NCI-H1417 treated with DMSO at 0.1 percent for 48 hours (cell line): ENCODE measurements at regions not wholly inside any gene's neighbourhood (a gene's known extent, or its start where the extent isn't known, plus 50 kb on each side); places are given as distances from the start of the nearest gene placed in this dataset.

ENCODE experiments used
- DNase-seq: peaks from one replicate; lab custom pipeline; 2025; lab: John Stamatoyannopoulos, UW

DNA sequence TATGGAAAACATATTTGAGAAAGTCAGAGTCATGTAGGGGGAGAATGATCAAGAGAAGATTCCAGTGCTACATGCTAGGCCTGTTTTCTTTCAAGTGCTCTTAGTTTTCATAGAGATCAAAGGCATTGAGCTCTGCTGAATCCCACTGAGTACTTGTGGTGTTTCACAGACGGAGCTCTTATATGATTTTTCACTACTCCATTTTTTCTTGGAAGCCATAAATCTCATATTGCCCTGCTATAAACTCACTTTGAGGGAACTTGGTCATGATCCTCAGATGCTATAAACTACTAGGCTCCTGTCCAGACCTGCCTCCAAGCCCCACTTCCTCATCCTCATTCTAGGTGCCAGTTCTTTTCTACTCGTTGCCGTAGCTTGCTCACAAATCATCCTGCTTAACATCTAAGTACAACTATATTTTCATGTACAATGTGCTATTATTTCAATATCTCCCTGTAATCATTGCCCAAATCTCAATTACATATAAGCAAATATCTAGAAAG, 180.8 kb upstream of the CCDC179 start:
- DNase-seq = no peak

DNA sequence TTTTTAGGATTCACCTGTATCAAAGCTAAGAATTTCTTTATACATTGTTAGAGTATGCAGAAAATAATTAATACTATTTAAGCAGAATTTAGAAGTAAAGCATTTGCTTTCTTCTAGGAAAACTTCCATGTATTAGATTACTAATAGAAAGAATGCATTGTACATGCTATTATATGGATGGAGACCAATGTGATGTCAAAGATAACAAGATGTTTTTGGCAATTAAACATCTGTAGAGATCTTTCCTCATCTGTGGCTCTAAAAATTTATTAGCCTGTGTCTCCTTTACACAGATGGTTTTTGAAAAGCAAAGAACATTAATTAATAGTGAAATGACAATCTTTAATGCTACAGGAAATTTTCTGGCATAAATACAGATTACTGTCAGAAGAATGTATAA, 198.4 kb upstream of the CCDC179 start:
- DNase-seq = no peak

DNA sequence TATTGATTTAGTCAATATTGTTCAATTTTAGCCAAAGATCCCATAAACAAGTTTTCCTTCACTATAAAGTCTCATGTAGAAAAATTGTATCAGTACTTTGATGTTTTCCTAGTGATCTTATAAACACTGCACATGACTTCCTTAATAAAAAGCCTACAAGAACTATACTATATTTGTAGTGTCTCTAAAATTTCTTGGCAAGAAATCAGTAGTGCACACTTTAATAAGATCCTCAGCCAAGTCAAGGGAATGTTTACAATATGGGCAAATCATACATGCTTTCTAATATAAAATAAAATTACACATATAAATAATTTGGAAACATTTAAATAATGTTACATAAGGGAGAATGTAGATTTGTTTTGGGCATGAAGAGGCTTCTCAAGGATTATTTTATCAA, 203.0 kb upstream of the CCDC179 start:
- no peak for DNase-seq

DNA sequence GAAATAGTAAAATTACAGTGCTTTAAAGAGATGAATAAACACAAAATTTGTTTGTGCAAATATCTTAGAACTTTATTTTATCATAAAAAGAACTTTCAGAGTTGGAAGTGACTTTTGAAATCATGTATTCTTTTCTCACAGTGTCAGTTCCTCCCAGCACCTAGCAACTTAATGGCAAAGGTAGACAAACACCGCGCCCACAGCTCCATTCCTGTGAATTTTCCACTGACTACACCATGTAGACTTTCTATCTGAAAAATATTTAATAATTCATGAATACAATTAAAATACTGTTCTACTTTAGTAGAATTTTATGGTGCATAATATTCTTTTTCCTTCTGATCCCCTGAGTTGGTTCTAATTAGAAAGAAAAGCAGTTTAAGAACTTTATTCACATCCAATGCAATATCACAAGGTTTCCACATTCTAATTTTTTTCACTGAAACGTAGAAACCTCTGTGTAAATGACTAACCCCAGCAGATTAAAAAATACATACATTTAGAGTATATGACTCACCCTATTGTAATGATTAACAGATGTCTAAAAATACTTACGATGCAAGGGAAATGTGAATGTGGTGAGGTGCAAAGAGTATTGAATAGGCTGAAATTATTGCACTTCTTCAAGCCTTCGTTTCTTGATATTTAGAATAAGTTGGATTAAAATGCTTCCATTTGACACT, 218.2 kb upstream of the CCDC179 start:
- no peak for DNase-seq

DNA sequence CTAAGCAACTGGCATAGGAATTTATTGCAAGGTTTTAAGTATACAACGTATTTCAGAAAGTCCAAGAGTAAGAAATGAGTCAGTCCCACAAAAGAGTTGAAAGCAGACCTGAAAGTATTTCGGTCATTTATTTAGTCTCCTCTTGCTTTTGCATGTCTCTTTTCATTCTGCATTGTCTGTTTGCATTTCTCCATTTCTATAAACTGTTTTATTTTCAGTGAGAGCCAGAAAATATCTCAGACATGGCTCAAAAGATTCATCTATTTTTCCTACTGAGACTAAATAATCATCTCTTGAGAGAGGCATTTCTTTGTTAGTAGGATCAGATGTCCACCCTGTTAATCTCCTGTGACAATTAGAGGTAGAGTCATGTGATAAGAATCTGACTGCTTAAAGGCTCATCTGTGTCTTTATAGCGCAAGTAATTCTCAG, 219.1 kb upstream of the CCDC179 start:
- no peak for DNase-seq

DNA sequence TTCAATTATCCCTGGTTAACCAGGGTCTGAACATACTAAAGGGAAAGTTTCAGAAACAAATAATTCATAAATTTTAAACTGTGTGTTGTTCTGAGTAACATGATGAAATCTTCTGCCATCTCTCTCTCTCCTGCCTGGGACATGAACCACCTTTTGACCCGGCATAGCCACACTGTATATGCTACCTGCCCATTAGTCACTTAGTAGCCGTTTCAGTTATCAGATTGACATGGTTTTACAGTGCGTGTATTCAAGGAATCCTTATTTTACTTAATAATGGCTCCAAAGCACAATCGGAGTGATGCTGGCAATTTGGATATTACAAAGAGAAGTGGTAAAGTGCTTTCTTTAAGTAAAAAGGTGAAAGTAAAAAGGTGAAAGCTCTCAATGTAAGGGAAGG, 227.1 kb upstream of the CCDC179 start:
- DNase-seq = no peak

DNA sequence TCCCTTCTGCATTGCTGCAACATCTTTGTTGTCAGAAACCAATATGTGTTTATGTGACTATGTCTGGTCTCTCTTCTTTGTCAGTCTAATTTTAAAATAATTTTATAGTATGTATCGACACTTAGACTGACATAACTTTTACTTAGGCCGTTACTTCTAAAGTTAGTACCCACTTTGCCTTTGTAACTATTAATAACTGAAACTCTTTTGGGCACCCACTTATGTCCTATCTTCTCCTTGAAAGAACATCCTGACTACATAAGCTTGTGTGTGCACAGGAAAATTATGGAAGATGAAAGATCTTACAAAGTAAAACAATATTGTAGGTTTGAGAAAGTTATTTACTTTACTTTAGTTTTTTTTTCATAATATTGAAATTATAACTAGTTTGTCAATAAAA, 230.4 kb upstream of the CCDC179 start:
- DNase-seq = no peak

DNA sequence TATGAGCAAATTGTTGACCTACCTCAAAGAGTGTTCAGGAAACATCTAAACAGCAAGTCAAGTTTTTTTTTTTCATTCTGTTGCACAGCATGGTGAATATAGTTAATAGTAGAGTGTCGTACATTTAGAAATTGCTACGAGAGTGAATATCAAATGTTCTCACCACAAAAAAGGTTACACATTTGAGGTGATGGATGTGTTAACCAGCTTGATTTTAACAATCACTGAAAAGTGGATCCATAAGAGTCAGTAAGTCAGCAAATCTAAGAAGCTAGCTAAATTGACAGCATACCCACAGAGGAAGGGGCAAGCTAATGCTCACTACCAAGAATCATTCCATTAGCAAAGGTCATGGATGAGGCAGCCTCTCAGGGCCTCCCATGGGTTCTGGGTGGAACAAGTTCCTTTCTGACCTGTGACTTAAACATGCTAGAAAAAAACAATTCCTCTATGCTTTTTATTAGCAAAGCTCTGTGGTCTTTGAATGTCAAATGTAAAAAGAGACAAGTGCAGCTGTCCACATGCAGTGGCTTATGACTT, 235.4 kb upstream of the CCDC179 start:
- no peak for DNase-seq

DNA sequence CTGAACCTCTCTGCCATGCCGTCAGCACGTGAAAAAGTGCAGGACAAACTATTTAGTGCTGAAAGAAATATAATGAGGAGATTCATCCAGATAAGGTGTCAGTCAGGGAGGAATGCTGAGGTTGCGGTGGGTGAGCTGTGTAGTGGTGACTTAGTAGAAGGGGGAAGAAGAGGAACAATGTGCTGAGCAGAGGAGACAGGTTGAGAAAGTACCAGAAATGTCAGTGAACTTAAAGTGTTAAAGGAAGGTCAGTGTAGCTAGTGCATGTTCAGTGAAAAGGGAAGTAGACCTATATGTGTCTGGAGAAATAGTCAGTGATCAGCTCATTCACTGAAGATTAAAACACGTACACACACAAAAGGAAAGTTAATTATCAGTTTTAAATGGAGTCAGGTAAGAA, 237.6 kb upstream of the CCDC179 start:
- DNase-seq = no peak

DNA sequence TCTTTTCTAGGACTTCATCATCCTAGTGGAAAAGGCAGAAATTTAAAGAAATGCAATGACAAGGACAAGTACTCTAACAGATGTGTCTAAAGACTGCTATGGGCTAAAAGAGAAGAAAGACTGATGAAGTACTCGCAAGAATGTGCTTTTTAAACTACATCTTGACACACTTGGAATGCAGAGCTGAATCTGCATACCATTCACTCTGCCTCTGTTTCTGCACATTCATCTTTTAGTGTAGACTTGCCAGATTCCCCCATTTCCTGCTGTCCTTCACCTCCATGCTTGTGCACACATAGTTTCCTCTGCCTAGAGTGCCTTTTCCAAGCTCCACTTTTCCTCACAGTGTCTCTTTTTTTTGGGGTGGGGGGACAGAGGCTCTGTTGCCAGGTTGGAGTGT, 239.0 kb upstream of the CCDC179 start:
- no peak for DNase-seq

DNA sequence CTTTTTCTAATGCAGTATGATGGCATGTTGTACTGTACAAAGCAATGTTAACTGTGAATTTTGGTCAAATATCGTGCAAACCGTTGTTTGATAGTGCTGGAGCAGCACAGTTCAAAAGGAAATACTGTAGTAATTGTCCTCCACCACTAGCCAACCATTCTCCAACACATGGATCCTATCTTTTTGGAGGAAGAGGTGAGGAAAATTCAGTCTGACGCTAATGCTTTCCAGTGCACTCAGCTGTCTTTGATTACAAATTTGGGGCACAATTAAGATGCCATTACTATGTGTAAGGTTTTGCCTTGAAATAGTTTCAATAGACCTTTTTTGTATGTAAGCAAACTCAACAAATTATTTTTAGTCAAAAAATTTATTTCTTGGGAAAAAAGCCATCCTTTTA, 240.5 kb upstream of the CCDC179 start:
- no peak for DNase-seq

DNA sequence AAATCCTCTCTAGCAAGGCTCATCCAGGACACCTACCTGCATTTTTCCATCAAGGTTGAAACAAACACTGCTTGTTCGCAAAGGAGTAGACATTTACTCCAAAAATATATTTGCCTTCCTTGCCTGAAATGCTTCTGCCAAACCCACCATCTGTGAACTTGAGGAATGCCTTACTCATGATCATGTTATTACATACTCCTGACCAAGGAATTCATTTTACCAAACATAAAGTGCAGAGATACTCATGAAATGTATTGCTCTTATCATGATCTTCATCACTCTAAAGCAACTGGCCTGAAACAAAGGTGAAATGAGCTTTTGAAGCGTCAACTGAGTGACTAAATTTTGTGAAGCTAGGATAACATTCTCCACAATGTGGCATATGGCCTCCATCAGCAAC, 243.1 kb upstream of the CCDC179 start:
- no peak for DNase-seq

DNA sequence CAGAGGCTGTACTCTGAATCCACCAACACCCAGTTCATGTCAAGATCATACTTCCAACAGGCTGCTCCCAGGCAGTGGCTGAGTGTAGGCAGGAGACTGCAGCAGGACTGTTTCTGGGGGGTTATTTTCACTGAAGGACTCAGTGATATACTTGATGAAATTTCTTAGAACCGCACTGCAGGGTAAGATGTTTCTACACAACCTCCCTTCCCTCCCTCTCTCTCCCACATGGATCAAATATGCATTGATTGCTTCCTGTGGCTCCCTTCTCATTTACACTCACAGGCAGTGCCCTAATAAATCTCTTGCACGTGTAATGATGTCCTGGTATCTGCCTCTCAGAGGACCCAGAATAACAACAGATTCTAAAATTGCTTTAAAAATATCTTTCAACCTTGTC, 251.3 kb upstream of the CCDC179 start:
- no peak for DNase-seq

DNA sequence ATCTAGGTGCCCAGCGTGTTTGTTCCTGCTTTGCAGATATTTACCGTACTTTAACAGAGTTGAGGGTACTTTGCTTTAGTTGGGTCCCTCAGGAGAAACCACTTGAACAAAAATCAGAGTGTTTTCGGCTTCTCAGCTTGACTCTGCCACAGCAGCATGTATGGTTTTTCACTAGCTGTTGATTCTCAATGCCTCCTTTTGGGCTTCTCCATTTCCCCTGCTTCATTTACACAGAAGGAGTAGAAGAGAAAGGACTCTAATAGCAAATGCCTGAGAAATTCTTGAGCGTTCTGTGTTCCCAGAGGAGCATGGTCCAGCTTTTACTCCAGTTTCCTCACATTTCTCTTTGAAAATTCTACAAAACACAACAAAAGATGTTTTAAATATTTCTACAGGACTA, 252.1 kb upstream of the CCDC179 start:
- DNase-seq = no peak

DNA sequence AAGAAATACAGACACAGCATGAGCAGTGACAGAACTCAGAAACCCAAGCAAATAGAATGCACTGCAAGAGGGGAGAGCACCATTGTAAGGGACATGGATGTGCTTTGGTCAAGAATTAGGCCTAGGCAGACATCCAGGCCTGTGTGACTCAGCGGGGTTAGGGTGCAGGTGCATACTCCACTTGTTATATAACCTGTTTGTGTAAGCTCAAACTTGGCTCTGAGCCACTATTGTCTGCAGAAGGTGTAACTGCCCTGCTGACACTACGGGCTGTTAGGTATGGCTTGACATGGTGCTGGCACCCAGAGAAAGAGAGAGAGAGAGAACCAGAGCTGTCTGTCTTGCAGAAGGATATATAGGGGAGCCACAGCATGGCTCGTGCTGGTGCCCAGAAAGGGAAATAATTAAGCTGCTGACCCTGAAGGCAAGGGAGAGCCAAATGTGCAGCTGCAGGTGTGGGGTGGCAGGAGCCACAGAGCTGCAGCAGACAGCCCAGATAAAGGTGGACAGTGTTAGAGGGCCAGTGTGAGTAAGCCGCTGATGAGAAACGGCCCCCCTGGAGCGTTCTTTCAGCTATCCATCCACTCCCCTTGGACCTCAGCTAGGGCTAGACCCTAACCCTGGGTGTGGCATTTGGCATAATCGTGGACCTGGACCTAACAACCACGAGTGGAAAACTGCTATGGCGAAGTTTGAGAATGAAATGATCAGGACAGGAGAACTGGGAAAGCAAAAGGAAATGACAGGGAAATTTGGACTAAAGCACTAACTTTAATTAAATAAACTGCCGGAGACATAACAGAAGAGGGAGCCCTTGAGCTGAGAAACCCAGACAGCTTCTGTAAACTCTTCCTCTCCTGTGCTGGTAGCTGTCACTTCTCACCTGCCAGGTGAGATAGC, 253.0 kb upstream of the CCDC179 start:
- DNase-seq = peak; percentile 60

DNA sequence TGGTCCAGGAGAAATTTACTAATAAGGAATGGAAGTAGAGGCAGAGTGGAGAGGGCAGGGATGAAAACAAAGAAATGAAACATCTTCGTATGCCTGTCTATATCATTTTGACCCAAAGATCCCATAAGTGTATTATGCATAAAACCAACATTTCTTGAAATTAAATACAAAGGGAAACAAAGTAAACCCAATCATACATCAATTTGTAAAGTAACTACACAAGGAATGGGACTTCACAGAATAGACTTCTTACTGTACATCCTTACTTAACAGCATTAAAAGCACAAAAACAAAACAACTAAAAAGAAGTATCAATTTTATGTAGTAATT, 253.6 kb upstream of the CCDC179 start:
- no peak for DNase-seq

DNA sequence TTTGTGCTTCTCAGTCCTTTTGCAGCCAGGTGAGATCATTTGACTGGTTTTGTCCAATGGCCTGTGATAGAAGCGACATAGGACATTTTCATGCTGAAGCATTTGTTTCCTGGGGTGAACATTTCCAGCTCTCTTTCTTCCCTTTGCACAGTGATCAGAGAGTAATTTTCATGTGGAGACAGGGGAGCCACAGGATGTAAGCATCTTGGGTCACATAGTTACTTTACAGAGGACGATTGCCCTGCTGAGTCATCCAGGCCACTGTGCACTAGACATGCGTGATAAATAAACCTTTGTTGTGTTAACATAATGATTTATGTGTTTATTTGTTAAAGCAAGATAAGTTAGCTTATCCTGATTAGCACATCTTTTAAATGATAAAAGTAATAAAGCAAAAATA, 263.5 kb upstream of the CCDC179 start:
- DNase-seq = no peak

DNA sequence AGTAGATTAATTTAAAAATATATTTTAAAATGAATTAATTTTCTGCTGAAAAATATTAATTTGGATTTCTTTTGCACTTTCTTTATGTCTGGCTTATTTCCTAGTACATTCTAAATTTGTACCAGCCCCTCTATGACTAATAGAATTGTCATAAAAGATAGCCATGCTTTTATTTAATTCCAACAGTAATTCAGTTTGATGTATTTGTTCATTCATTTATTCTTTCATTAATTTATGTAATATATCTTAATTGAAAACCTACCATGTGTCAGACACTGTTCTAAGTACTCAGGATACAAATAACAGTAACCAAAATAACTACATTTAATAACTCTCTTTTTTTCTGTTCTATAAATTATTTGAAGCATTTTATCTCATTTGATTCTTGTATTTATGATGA, 264.0 kb upstream of the CCDC179 start:
- DNase-seq = no peak

DNA sequence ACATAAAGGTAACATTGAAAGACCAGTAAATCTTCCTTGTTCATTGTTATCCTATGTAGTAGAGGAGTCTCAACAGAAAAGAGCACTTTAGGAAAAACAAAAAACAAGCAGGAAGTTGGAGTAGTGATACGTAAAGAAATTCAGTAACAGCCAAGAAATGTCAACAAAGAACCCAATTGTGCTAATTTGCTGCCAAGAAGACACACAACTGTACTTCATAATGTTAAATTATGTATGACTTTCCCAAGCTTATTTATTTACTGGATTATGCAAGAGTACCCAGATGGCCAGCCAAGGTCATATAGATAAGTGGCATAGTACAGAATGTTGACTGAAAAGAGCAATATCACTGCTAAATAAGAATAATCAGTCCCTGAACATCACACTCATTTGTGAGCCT, 264.7 kb upstream of the CCDC179 start:
- no peak for DNase-seq

DNA sequence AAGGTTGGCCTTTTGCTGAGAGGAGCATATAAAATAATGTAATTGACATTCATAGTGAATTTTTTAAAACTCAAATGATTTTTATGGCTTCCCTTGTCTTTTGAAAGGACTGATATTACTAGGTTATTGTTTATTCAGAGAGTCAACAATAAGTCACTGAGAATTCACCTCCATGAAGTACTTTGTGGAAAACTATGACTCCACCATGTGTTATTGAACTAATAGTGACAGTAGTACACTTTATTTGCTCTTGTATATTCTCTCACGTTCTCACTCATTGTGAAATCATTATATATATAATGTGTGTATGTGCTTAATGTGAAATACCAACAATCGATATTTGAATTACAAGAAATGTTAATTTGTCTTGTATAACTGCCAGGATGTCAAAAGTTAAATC, 267.4 kb upstream of the CCDC179 start:
- no peak for DNase-seq

DNA sequence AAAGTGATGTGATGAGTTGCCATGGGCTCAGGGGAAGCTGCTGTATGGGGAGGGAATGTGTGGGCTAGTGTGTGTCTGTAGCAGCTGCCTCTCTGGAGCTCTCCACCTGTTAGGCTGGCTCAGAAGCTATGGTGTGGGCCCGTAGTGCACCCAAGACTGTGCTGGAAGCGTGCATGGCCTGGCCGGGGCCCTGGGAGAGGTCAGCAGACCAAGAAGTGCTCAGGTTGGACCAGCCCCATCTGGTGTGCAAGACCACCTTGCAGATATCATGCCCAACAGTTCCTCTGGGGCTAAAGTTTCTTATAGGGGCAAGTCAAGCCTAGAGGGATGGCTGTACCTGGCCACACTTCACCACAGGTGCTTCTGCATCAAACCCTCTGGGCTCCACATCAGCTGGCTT, 274.4 kb upstream of the CCDC179 start:
- no peak for DNase-seq

DNA sequence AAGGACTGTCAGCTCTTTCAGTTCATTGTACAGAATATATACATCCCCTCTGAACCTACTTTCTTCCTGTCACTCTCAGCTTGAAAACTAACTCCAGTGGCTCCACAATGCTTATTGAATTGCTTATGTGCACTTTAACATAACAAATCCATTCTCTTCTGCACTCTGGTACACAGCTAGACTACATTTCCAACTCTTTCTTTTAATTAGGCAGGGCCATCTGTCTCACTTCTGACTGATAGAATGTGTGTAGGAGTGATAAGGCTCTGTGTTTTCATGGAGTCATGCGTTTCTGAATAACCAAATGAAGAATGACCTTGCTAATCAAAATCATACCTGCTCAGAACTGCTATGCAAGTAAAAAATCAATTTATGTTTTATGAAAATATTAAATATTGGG, 278.5 kb upstream of the CCDC179 start:
- DNase-seq = no peak

DNA sequence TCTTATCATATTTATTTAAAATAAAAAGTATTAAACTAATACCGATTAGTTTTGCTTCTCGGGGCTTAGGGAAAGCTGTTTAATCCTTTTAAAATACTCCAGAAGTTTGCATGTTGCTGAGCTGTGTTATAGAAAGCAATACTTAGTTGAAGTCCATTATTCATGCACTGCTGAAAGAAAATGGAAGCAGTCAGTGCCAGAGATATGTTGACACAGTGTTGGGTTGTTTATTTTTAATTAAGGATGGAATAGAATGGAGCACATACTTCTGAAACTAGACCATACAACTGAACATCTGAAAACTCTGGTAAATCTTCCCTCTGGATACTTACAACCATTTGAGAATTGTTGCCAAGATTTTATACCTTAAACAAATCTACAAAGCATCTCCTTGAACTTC, 282.7 kb upstream of the CCDC179 start:
- no peak for DNase-seq
